HG02642 (cell line): ENCODE measurements at regions not wholly inside any gene's neighbourhood (a gene's known extent, or its start where the extent isn't known, plus 50 kb on each side); places are given as distances from the start of the nearest gene placed in this dataset.

Experiments
- ATAC-seq: cut with Tn5 transposase; IDR thresholded peaks from one replicate; pipeline ENCODE4 v1.9.1; 2021; ENCODE audit warnings: mild to moderate bottlenecking; ENCODE audit not compliant: unreplicated experiment, poor library complexity

- ATAC-seq: no peak
These were observed 1115.0 kb downstream of the BRD1 start for GRCh38 chr22:48712558-48713271.

DNA sequence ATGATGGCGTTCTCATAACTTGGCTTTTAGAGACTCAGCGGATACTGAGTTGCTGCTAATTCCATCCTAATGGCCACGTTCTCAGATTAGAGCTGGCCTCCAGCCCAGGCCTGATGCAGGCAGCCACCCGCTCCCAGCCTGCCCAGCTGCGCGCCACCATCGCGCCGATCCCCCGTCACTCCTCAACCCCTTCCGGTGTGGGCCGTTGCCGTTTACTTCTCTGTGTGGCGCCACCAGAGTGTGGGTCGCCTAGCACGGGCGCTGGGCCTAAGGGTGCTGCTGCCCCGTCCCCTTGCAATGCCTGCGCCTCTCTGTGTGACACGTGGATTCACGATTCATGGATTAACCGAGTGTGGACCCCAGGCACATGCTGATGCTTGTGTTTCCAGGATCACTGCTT, 1116.0 kb downstream of the BRD1 start:
- no peak for ATAC-seq

- ATAC-seq: no peak
These were observed 1116.6 kb downstream of the BRD1 start for GRCh38 chr22:48711031-48711431.

GRCh38 chr22:48710410-48710809, 1117.3 kb downstream of the BRD1 start:
- ATAC-seq: no peak

DNA sequence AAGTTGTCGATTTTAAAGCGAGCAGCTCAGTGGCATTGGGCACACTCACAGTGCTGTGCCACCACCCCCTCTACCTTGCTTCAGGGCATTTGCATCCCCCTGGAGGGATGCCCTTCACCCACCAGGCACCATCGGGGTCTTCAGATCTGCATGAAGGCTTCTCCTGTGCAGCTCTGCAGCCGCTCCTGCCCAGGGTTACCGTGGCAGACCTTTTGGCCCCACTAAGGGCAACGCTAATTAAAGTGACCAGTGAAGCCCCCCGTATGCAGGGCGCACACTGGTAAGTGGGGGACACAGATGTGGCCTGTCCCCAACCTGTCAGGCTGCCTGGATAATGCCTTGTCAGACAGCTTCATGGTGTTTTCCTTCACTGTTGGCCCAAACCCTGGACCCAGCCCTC, 1117.7 kb downstream of the BRD1 start:
- ATAC-seq: no peak

DNA sequence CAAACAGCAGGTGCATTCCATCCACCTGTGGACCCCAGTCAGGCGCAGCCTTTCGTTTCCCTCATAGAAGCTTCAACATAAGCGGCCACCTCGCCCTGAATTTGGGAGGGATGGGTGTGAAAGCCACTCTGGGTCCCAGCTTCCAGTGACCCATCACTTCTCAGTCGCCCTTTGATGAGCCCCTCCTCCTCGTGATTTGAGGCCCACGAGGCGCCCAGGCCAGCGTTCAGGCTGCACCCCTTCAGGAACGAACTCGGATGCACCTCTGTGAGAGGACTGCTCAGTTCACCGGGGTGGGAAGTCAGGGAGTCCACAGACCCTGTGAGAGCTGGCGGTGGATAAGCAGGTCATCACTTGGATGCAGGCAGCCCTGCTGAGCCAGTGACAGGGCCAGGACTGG, 1118.2 kb downstream of the BRD1 start:
- ATAC-seq: no peak

DNA sequence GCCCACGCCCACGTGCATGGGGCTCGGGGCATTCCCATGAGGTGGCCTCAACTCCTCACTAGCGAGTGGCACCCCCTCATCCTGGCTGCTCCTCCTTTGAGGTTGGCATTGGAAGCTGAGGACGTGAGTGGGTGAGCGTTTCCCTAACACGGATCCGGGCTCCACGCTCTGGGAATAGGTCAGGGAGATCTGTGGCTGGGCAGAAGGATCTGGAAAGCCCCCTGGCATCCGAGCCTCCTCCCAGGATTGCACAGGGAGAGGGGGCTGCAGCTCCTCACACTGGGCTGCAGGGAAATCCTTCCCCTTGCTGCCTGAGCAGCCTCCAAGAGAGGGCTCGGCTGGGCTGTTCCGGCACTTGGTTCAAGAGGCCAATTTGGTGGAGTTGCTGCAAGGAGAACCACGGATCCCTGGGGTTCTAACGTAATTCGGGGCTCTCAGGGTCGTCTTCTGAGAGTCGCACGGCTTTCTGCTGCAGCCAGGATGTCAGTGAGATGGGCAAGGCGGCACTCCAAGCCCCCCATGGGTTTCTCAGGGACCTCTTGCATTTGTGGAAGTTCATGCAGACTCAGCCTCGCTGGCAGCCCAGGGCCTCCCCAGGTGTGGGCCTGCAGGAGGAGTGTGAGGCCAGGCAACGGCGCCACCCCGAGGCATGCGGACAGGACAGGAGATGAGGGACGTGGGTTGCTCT, 1119.0 kb downstream of the BRD1 start:
- ATAC-seq: no peak

DNA sequence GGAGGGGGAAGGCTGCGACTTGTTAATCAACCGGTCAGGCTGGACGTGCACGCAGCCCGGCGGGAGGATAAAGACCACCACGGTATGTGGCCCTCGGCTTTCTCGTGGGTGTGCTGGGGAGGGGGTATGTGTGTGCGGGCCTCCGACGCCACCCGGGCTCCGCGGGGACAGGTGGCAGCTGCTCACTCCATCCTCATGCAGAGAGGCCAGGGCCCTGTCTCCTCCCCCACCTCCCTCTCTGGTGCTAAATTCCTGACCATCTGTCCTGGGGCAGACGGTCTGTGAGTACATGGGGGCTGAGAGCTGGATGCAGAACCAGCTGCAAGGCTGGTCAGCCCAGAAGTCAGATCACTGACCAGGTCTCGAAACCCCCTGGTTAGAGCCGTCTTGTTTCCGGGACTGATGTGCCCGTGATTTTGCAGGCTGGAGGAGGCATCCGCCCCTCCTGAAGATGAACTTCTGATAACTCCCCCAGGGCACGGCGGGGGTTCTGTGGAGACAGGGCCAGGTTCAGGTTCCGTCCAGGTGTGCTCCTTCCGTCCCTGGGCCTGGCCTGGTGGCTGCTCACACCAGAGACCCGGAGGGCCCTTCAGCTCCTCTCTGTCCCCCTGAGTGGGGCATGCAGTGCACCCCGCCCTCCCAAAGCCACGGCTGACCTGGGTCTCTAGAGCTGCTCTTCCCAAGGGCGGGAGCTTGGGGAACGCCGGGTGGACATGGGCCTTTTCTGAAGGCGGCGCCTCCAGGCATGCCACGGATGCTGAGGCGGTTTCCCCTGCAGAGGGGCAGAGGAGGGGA, 1119.7 kb downstream of the BRD1 start:
- ATAC-seq: no peak

- ATAC-seq: no peak
These were observed 1120.5 kb downstream of the BRD1 start for GRCh38 chr22:48706934-48707762.

DNA sequence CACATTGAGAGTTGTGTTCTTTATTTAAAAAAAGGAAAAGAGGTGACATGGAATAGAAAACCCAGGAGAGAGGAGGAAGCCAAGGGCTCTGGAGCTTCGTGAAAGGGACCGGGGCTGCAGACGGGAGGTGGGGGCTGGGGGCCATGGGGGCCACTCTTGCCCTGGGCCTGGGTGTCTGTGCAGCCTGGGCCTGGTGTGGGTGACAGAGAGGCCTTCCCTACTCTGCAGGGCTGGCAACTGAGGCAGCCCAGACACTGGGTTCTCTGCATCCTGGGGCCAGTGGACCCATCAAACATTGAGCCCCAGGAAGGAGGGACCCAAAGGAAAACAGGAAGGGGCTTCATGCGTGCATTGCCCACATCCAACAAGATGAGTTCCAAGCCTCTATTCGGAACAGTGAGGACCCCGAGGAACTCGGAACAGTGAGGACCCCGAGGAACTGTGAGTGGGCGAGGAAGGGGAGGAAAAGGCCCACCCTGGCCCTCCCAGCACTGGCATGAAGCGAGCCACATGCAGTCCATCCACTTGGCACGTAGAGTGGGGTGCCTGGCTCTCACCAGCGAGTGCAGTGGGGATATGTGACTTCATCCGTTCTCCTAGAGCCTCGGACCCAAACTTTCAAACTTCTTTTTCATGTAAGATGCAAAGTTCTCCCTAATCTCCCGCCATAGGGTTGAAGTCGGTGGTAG, 1121.6 kb downstream of the BRD1 start:
- ATAC-seq: no peak

DNA sequence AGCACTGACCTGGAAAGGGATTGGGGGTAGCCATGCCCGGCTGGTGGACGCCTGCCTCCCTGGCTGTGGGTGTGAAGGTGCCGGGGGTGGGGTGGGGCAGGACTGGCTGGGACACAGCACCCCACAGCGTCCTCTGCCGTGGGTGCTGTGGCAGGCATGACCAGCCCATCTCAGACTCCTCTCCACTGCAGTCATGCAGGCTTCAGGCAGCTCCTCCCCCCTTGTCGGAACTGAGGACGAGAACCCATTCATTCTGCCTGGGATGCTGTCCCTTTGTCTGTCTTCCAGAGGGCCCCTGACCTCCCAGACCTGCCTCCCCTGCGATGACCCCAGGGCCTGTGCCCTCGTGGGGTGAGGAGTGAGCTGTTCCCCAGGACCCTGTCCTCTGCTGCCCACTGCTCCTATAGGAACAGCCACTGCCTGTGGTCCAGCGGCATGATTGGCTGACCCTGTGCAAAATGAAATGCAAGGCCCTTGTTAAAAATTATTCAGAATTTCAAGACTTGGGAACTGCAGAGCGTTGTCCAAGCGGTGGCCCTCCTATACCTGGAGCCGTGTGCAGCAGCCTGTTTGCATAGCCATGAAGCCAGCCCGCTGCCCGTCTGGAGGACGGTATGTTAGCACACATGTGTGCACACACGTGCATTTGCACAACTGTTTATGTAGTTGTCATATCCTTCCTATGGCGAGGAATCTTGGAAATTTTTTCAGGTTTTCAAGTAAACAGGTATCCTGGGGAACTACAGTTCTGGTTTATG, 1122.3 kb downstream of the BRD1 start:
- no peak for ATAC-seq

DNA sequence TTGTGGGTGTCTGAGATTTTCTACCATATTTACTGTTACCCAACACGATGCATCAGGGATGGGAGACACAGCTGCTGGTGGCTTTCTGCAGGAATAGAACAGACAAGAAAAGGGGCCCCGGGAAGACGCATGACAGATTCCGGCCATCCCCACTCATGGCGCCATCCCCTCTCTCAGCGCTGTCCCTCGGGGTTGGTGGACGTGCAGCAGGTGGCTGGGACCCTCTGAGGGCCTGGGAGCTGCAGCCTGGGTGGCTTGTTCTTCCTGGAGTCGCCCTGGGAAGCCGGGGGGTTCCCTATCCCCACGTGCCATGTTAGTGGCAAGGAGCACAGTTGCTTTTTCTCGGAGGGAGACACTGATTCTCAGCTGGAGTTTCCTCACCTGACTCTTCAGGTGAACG, 1123.3 kb downstream of the BRD1 start:
- ATAC-seq: no peak

DNA sequence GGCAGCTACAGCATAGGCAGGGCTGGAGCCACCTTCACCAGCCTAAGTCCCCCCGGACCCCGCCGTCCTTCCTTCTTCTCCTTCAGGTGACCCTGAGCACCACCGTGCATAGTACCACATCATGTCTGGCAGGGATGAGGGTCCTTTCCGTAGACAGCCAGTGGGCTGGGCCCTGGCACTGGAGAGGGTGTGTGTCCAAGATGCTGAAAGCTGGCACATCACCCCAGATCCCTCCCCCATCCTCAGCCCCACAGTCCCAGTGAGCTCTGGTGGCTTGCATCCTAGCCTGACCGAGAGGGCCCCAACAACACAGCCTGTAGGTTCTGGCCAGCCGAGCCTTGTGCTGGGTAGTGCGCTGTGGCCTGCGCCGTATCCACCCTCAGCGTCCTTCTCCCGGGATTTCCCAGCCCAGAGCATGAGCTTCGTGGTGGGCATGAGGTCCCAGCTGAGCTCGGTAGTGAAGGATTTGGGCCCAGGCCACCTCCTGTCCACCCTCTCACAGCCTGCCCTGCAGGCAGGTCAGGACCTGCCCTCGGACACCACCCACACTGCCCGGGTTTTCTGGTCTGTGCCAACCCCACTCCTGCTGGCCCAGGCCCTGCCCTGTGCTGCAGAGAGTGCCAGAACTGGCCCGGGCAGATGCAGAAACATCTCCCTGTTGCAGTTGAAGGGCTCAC, 1124.3 kb downstream of the BRD1 start:
- ATAC-seq: no peak

- no peak for ATAC-seq
These were observed 1125.0 kb downstream of the BRD1 start for GRCh38 chr22:48702573-48703264.

DNA sequence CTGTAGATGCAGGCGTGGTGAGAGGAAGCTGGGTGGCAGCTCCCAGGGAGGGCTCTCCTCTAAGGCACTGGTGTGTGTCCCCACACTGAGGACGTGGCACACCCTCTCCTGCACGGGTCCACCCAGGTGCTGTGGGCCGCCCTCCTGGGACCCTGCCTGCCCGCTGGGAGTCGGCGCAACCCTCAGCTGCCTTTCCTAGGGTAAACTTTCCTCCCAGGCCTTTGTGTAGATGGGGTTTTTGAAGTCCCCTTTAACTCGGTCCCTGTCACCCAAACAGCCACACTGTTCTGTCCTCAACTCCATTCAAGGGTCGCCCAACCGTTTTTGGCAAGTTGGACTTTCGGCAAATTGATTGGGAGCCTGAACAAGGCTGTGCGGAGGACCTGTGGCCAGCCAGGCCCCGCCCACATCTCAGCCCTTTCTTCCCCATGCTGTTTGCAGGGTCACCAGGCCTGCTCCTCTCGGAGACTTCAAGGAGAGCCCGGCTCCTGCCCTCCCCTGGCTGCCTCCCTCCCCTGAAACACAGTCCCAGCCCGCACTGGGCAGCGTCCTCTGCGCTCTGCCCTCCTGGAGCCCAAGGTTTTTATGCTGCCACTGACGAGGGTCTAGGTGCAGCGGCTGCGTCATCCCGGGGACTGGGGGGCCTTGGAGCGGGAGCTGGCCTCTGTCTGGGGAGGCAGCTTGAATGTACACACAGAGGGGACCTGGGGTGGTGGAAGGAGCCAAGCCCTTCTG, 1126.2 kb downstream of the BRD1 start:
- ATAC-seq: no peak

- ATAC-seq: no peak
These were observed 1126.9 kb downstream of the BRD1 start for GRCh38 chr22:48700566-48701295.

DNA sequence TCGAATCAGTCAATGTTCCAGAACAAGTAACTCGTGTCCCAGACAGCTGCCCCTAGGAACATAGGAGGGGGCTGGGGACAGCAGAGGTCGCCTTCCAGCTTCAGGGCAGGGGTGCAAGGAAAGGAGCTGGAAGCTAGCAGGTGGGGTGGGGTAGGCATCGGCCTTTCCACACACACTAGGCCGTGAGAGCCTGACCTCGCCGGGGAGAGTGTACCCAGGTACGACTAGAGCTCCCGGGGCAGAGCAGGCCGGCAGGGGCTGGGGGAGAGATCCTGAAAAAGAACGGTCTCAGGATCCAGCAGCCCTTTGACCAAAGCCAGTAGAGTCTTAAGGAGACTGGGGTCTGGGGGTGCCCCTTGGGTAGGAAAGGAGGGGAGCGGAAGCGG, 1127.5 kb downstream of the BRD1 start:
- no peak for ATAC-seq
